ENCODE measurements at regions not wholly inside any gene's neighbourhood (a gene's known extent, or its start where the extent isn't known, plus 50 kb on each side); places are given as distances from the start of the nearest gene placed in this dataset.
"Not testable (repeated sequence)": the region's sequence is repeated elsewhere in the genome, so short reads cannot be mapped to it uniquely, and the experiment has no call there.

DNA sequence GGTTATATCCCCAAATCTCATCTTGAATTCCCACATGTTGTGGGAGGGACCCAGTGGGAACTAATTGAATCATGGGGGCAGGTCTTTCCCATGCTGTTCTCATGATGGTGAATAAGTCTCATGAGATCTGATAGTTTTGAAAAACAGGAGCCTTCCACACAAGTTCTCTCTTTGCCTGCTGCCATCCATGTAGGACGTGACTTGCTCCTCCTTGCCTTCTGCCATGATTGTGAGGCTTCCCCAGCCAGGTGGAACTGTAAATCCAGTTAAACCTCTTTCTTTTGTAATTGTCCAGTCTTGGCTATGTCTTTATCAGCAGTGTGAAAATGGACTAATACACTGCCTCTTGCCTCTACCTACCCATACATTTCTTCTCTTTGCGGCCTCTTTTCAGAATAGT is 193.4 kb downstream of the C7orf25 start:
- not testable (repeated sequence) for TF ChIP-seq POLR2A (IDR thresholded peaks at IDR 0.05; ENCODE audit: borderline replicate concordance, extremely low read depth, insufficient read depth, insufficient read length); POLR2AphosphoS5 (IDR thresholded peaks at IDR 0.05; ENCODE audit: low read depth, low read length); ATF3 (IDR thresholded peaks at IDR 0.05); EZH2 (IDR thresholded peaks at IDR 0.05)
